ENCODE measurements at regions not wholly inside any gene's neighbourhood (a gene's known extent, or its start where the extent isn't known, plus 50 kb on each side); places are given as distances from the start of the nearest gene placed in this dataset.
"Not testable (repeated sequence)": the region's sequence is repeated elsewhere in the genome, so short reads cannot be mapped to it uniquely, and the experiment has no call there.

DNA sequence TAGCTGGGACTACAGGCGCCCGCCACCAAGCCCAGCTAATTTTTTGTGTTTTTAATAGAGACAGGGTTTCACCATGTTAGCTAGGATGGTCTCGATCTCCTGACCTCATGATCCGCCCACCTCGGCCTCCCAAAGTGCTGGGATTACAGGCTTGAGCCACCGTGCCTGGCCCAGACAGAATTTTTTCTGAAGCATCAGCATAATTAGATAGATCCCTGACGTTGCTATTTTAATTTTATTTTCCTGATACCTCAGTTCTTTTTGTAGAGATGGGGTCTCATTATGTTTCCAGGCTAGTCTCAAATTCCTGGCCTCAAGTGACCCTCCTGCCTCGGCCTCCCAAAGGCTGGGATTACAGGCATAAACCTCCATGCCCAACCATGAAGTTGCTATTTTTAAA, 79.8 kb downstream of the P2RY1 start:
- CTCF ChIA-PET; H3K79me2 ChIP-seq (ENCODE audit: insufficient read depth, low read length); H4K20me1 ChIP-seq (ENCODE audit: insufficient read depth); H3K36me3 ChIP-seq (ENCODE audit: control insufficient read depth in 1 of 2, insufficient read depth in 2 of 2, low read length in 2 of 2); H3K9ac ChIP-seq (ENCODE audit: low read length); H3K9me2 ChIP-seq (ENCODE audit: insufficient read depth); H3K9me3 ChIP-seq (ENCODE audit: control insufficient read depth in 1 of 2, insufficient read depth in 1 of 2, low read depth in 1 of 2, low read length in 2 of 2); H2AFZ ChIP-seq (ENCODE audit: low read depth, low read length, poor library complexity, severe bottlenecking); BruUV-seq (replicated peaks); intact Hi-C loops (cut with micrococcal nuclease); H3K27me3 ChIP-seq (ENCODE audit: insufficient read depth, low read length); H3K27ac ChIP-seq (ENCODE audit: low read depth, low read length); H3K4me2 ChIP-seq (ENCODE audit: low read length); POLR2A ChIA-PET; DNase-seq (ENCODE audit: low read depth, low spot score); RAD21 ChIA-PET (ENCODE audit: low non-redundant PET in 1 of 2, low total read pairs in 2 of 2, uncharacterized antibody in 2 of 2, unreplicated experiment in 2 of 2); H3K4me1 ChIP-seq (ENCODE audit: control insufficient read depth in 1 of 2, insufficient read depth in 2 of 2, low read length in 2 of 2); ATAC-seq; H3K4me3 ChIP-seq (replicated peaks in 1 of 2; ENCODE audit: low read depth in 1 of 2, low read length in 2 of 2): not testable (repeated sequence)

DNA sequence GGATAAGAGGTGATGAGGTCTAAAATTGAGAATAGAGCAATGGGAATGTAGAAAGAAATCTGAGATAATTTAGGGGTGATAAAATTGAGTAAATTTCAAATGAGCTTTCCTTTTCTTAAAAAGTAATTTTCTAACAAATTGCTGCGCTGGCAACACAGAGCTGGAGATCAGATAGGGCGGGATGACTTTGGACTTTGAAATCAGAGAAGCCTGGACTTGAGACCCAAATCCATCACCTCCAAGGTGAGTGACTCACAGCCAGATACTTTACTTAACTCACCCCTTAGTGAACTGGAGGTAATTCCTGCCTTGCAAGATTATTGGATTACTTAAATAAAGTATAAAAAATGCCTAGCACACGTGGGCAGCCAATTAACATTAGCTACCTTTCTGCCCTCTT, 80.8 kb downstream of the P2RY1 start:
- no peaks in the 10 kb centered on the region for H3K36me3 ChIP-seq (ENCODE audit: control insufficient read depth in 1 of 2, insufficient read depth in 2 of 2, low read length in 2 of 2)
- no TSS peak for BruUV-seq (replicated peaks)
- H3K9me2 ChIP-seq (ENCODE audit: insufficient read depth), result no peaks in the 10 kb centered on the region
- intact Hi-C loops (cut with micrococcal nuclease), result no loop called here
- H3K79me2 ChIP-seq (ENCODE audit: insufficient read depth, low read length), result no peaks in the 10 kb centered on the region
- no peaks in the 10 kb centered on the region for H4K20me1 ChIP-seq (ENCODE audit: insufficient read depth)
- ChIA-PET CTCF (no interaction called here), POLR2A (no interaction called here), RAD21 (ENCODE audit: low non-redundant PET in 1 of 2, low total read pairs in 2 of 2, uncharacterized antibody in 2 of 2, unreplicated experiment in 2 of 2) (no interaction called here)
- ATAC-seq (no peak), DNase-seq (ENCODE audit: low read depth, low spot score) (no peak)
- H3K4me3 ChIP-seq (replicated peaks in 1 of 2; ENCODE audit: low read depth in 1 of 2, low read length in 2 of 2), result no peak overlapping the region
- H3K9ac ChIP-seq (ENCODE audit: low read length), result no peak overlapping the region
- H3K27ac ChIP-seq (ENCODE audit: low read depth, low read length), result no peak overlapping the region
- H3K27me3 ChIP-seq (ENCODE audit: insufficient read depth, low read length), result no peaks in the 10 kb centered on the region
- no peak overlapping the region for H2AFZ ChIP-seq (ENCODE audit: low read depth, low read length, poor library complexity, severe bottlenecking)
- H3K4me2 ChIP-seq (ENCODE audit: low read length), result no peak overlapping the region
- peaks cover 0 to 4% of the 10 kb centered on the region in 2 experiments; a peak in 1 of 4 replicates for H3K4me1 ChIP-seq (ENCODE audit: control insufficient read depth in 1 of 2, insufficient read depth in 2 of 2, low read length in 2 of 2)
- no peak for TF ChIP-seq POLR2AphosphoS5 (IDR thresholded peaks at IDR 0.05; ENCODE audit: low read depth, low read length)
- no peak for TF ChIP-seq TCF7L2 (IDR thresholded peaks at IDR 0.05; ENCODE audit: borderline replicate concordance, extremely low read depth, insufficient read depth, insufficient read length)
- no peak for TF ChIP-seq SRF (IDR thresholded peaks at IDR 0.05; ENCODE audit: low read depth)
- TF ChIP-seq YY1 (IDR thresholded peaks at IDR 0.05; ENCODE audit: extremely low read depth, insufficient replicate concordance, low read depth, low read length), result no peak
- TF ChIP-seq EZH2phosphoT487 (IDR thresholded peaks at IDR 0.05; ENCODE audit: borderline replicate concordance), result no peak
- TF ChIP-seq JUND (IDR thresholded peaks at IDR 0.05), result no peak
- TF ChIP-seq SIN3A (IDR thresholded peaks at IDR 0.05; ENCODE audit: low read depth), result no peak
- TF ChIP-seq POLR2A (IDR thresholded peaks at IDR 0.05; ENCODE audit: borderline replicate concordance, extremely low read depth, insufficient read depth, insufficient read length), result no peak
- TF ChIP-seq RAD21 (IDR thresholded peaks at IDR 0.05; ENCODE audit: low read depth), result no peak
- TF ChIP-seq ZNF274 (IDR thresholded peaks at IDR 0.05; ENCODE audit: low read depth, low read length), result no peak
- no peak for TF ChIP-seq EGR1 (IDR thresholded peaks at IDR 0.05; ENCODE audit: low read depth)
- TF ChIP-seq CTCF (IDR thresholded peaks at IDR 0.05 in 2 of 3, conservative IDR thresholded peaks at IDR 0.05 in 1 of 3; ENCODE audit: borderline replicate concordance in 1 of 3, insufficient read depth in 1 of 3, low read depth in 2 of 3, low read length in 2 of 3), result no peak
- TF ChIP-seq EZH2 (IDR thresholded peaks at IDR 0.05), result no peak
- H3K9me3 ChIP-seq (ENCODE audit: control insufficient read depth in 1 of 2, insufficient read depth in 1 of 2, low read depth in 1 of 2, low read length in 2 of 2), result no peaks in the 10 kb centered on the region
